ENCODE measurements at regions not wholly inside any gene's neighbourhood (a gene's known extent, or its start where the extent isn't known, plus 50 kb on each side); places are given as distances from the start of the nearest gene placed in this dataset.

DNA sequence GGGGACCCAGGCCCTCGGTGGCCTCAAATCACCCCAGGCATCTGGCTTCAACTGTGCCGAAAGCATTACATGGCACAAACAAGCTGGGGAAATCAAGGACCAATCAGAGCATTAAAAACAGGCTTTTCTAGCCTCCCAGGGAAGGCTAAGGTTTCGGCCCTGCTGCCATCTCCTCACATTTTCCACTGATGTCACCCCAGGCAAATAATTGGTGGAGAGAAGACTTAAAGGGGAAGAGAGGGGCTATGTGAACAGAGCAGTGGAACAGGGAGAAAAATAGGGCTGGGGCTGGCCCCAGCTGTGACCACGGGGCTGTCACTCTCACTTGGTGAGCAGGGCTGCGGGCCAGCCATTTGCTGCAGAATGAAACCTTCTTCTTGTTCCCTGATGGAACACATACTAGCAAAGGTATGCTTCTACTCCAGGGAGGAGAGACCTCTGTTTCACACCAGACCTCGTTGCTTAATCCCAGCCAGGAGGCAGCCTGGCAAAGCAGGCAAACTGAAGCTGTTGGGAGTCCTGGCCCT lies 581.3 kb downstream of the SOX6 start:
- no peak overlapping the region for H3K27ac ChIP-seq (ENCODE audit: low read depth, low read length, poor library complexity, severe bottlenecking)
- no peak for DNase-seq (ENCODE audit: low spot score)
- peaks cover 4% of the 10 kb centered on the region for H3K4me1 ChIP-seq (ENCODE audit: insufficient read depth, low read length, poor library complexity, severe bottlenecking)
- no peaks in the 10 kb centered on the region for H3K9me3 ChIP-seq (ENCODE audit: low read depth, low read length, poor library complexity, severe bottlenecking)
- intact Hi-C loops (cut with micrococcal nuclease; ENCODE audit: unreplicated experiment) = no loop called here
- H3K27me3 ChIP-seq (replicated peaks; ENCODE audit: insufficient read depth, low read depth, low read length, poor library complexity) = no peaks in the 10 kb centered on the region
- no peaks in the 10 kb centered on the region for H3K36me3 ChIP-seq (ENCODE audit: insufficient read depth, low read length, poor library complexity, severe bottlenecking)
- H3K4me3 ChIP-seq (ENCODE audit: low read depth, low read length, poor library complexity, severe bottlenecking) = no peak overlapping the region
- POLR2A ChIA-PET (ENCODE audit: low non-redundant PET) = no interaction called here
- TF ChIP-seq, protein P1, sequence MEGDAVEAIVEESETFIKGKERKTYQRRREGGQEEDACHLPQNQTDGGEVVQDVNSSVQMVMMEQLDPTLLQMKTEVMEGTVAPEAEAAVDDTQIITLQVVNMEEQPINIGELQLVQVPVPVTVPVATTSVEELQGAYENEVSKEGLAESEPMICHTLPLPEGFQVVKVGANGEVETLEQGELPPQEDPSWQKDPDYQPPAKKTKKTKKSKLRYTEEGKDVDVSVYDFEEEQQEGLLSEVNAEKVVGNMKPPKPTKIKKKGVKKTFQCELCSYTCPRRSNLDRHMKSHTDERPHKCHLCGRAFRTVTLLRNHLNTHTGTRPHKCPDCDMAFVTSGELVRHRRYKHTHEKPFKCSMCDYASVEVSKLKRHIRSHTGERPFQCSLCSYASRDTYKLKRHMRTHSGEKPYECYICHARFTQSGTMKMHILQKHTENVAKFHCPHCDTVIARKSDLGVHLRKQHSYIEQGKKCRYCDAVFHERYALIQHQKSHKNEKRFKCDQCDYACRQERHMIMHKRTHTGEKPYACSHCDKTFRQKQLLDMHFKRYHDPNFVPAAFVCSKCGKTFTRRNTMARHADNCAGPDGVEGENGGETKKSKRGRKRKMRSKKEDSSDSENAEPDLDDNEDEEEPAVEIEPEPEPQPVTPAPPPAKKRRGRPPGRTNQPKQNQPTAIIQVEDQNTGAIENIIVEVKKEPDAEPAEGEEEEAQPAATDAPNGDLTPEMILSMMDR (conservative IDR thresholded peaks at IDR 0.05; ENCODE audit: low read depth, low read length) = no peak
- TF ChIP-seq EZH2 (IDR thresholded peaks at IDR 0.05; ENCODE audit: borderline replicate concordance, low read depth, low read length, poor library complexity, severe bottlenecking) = no peak
- CTCF ChIA-PET = no interaction called here
- no TSS peak for BruUV-seq (replicated peaks)

DNA sequence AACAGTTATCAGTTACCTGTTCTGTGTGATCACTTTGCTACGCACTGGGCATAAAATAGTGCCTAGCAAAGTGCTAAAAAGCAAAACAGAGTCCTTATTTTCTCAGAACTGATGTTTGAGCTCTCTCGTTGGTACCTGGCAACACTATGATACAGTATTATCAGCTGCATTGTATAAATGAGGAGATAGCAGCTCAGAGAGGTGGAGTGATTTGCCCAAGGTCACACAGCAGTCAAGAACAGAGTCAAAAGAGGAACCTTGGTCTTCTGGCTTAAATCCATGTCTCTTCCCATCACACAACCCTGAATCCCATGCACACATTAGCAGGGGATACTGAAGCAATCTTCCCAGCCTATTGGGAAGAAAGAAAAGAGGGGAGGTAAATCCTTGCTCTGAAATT lies 580.5 kb downstream of the SOX6 start:
- no TSS peak for BruUV-seq (replicated peaks)

DNA sequence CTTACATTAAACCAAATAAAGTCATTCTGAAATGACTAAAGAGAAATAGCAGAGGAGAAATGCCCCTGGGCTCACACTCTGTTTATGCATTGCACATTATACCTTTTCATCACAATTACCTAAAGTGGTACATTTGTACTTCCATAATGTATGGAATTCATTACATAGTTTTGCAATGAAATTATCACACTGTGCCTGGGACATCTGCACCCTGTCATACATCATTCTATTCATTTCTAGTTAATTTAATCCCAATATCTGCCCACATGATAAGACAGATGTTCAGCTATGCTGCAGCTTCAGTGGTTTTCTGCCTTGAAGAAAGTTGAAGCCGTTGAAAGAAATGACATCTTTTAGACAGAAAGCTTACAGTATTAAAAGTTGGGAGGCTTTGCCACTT lies 580.0 kb downstream of the SOX6 start:
- Histone ChIP-seq H3K4me1 (ENCODE audit: insufficient read depth, low read length, poor library complexity, severe bottlenecking) (peaks cover 4% of the 10 kb centered on the region), H3K4me3 (ENCODE audit: low read depth, low read length, poor library complexity, severe bottlenecking) (no peak overlapping the region), H3K36me3 (ENCODE audit: insufficient read depth, low read length, poor library complexity, severe bottlenecking) (no peaks in the 10 kb centered on the region), H3K9me3 (ENCODE audit: low read depth, low read length, poor library complexity, severe bottlenecking) (no peaks in the 10 kb centered on the region), H3K27ac (ENCODE audit: low read depth, low read length, poor library complexity, severe bottlenecking) (no peak overlapping the region), H3K27me3 (replicated peaks; ENCODE audit: insufficient read depth, low read depth, low read length, poor library complexity) (no peaks in the 10 kb centered on the region)
- TF ChIP-seq, protein P1 (conservative IDR thresholded peaks at IDR 0.05; ENCODE audit: low read depth, low read length) = no peak
- TF ChIP-seq EZH2 (IDR thresholded peaks at IDR 0.05; ENCODE audit: borderline replicate concordance, low read depth, low read length, poor library complexity, severe bottlenecking) = no peak
- no peak for DNase-seq (ENCODE audit: low spot score)
- POLR2A ChIA-PET (ENCODE audit: low non-redundant PET) = no interaction called here
- no TSS peak for BruUV-seq (replicated peaks)
- CTCF ChIA-PET = no interaction called here
- intact Hi-C loops (cut with micrococcal nuclease; ENCODE audit: unreplicated experiment) = no loop called here

More for the DNA sequence above, 580.5 kb downstream of the SOX6 start:
- ChIA-PET POLR2A (ENCODE audit: low non-redundant PET) (no interaction called here), CTCF (no interaction called here)
- Histone ChIP-seq H3K9me3 (ENCODE audit: low read depth, low read length, poor library complexity, severe bottlenecking) (no peaks in the 10 kb centered on the region), H3K4me3 (ENCODE audit: low read depth, low read length, poor library complexity, severe bottlenecking) (no peak overlapping the region), H3K27me3 (replicated peaks; ENCODE audit: insufficient read depth, low read depth, low read length, poor library complexity) (no peaks in the 10 kb centered on the region), H3K36me3 (ENCODE audit: insufficient read depth, low read length, poor library complexity, severe bottlenecking) (no peaks in the 10 kb centered on the region), H3K4me1 (ENCODE audit: insufficient read depth, low read length, poor library complexity, severe bottlenecking) (peaks cover 4% of the 10 kb centered on the region), H3K27ac (ENCODE audit: low read depth, low read length, poor library complexity, severe bottlenecking) (no peak overlapping the region)
- no peak for TF ChIP-seq EZH2 (IDR thresholded peaks at IDR 0.05; ENCODE audit: borderline replicate concordance, low read depth, low read length, poor library complexity, severe bottlenecking)
- TF ChIP-seq, protein P1 (conservative IDR thresholded peaks at IDR 0.05; ENCODE audit: low read depth, low read length) = no peak
- no peak for DNase-seq (ENCODE audit: low spot score)
- intact Hi-C loops (cut with micrococcal nuclease; ENCODE audit: unreplicated experiment) = no loop called here
